RPMI7951 (cell line): ENCODE measurements at regions not wholly inside any gene's neighbourhood (a gene's known extent, or its start where the extent isn't known, plus 50 kb on each side); places are given as distances from the start of the nearest gene placed in this dataset.
"Not testable (repeated sequence)": the region's sequence is repeated elsewhere in the genome, so short reads cannot be mapped to it uniquely, and the experiment has no call there.

Experiments used
- DNase-seq: peaks from one replicate; pipeline ENCODE4 v3.0.0-alpha.2; 2012; ENCODE audit warnings: low read depth

- not testable (repeated sequence) for DNase-seq
These were observed 1131.9 kb downstream of the TMEM121 start for GRCh38 chr14:106658066-106658860.

GRCh38 chr14:106661561-106661960 is 1135.2 kb downstream of the TMEM121 start:
- not testable (repeated sequence) for DNase-seq

GRCh38 chr14:106662936-106663550 is 1136.7 kb downstream of the TMEM121 start:
- DNase-seq = no peak

- DNase-seq = not testable (repeated sequence)
These were observed 1137.5 kb downstream of the TMEM121 start for GRCh38 chr14:106663805-106664410.

GRCh38 chr14:106665814-106666213 is 1139.4 kb downstream of the TMEM121 start:
- no peak for DNase-seq

- no peak for DNase-seq
These were observed 1140.0 kb downstream of the TMEM121 start for GRCh38 chr14:106666341-106666740.

- DNase-seq = no peak
These were observed 1143.6 kb downstream of the TMEM121 start for GRCh38 chr14:106670011-106670410.

- DNase-seq = not testable (repeated sequence)
These were observed 1147.7 kb downstream of the TMEM121 start for GRCh38 chr14:106674093-106674492.

GRCh38 chr14:106674509-106675125 is 1148.2 kb downstream of the TMEM121 start:
- DNase-seq = not testable (repeated sequence)

- not testable (repeated sequence) for DNase-seq
These were observed 1149.3 kb downstream of the TMEM121 start for GRCh38 chr14:106675716-106676115.

- DNase-seq = no peak
These were observed 1153.4 kb downstream of the TMEM121 start for GRCh38 chr14:106679776-106680175.

- no peak for DNase-seq
These were observed 1154.8 kb downstream of the TMEM121 start for GRCh38 chr14:106681161-106681560.

GRCh38 chr14:106681568-106681967 is 1155.2 kb downstream of the TMEM121 start:
- no peak for DNase-seq

- no peak for DNase-seq
These were observed 1157.2 kb downstream of the TMEM121 start for GRCh38 chr14:106683631-106684030.

- no peak for DNase-seq
These were observed 1160.2 kb downstream of the TMEM121 start for GRCh38 chr14:106686533-106686932.

- no peak for DNase-seq
These were observed 1164.0 kb downstream of the TMEM121 start for GRCh38 chr14:106690333-106690891.

GRCh38 chr14:106691601-106692291 is 1165.4 kb downstream of the TMEM121 start:
- DNase-seq = no peak

- DNase-seq = no peak
These were observed 1168.4 kb downstream of the TMEM121 start for GRCh38 chr14:106694638-106695393.

GRCh38 chr14:106698620-106699267 is 1172.4 kb downstream of the TMEM121 start:
- DNase-seq = not testable (repeated sequence)

- DNase-seq = not testable (repeated sequence)
These were observed 1177.3 kb downstream of the TMEM121 start for GRCh38 chr14:106703651-106704050.
